Panc1 (cell line): ENCODE measurements at regions not wholly inside any gene's neighbourhood (a gene's known extent, or its start where the extent isn't known, plus 50 kb on each side); places are given as distances from the start of the nearest gene placed in this dataset.

ENCODE experiments used
- ATAC-seq: fragments of 200-7000 bp; cut with Tn5 transposase; 2 replicates; pipeline ENCODE4 v1.9.1; 2020; ENCODE audit warnings: mild to moderate bottlenecking, moderate library complexity
- BruUV-seq: library from RNA; stranded (reverse); fragments of 400-500 nt; replicated peaks from 2 replicates; lab custom pipeline; 2021; lab: Mats Ljungman, UMichigan
- CTCF ChIA-PET: fragments of 300-600 bp; sonication (Branson Sonifier 250); formaldehyde crosslinking; loops from one replicate; lab custom pipeline; 2022; ENCODE audit warnings: antibody characterized with exemption; lab: Charles Lee
- POLR2A ChIA-PET: fragments of 300-600 bp; sonication (Branson Sonifier 250); formaldehyde crosslinking; loops from one replicate; lab custom pipeline; 2022; ENCODE audit warnings: antibody characterized with exemption; lab: Charles Lee
- DNase-seq: peaks from one replicate; pipeline ENCODE4 v3.0.0-alpha.2; 2010; ENCODE audit warnings: low read depth, low spot score
- H3K27ac ChIP-seq: 2 replicates; pipeline ENCODE4 v1.5.1; 2011; ENCODE audit warnings: mild to moderate bottlenecking, low read length, inconsistent platforms
- H3K27me3 ChIP-seq: fragments of 200-500 bp; sonication (Bioruptor generic); 2 replicates; pipeline ENCODE4 v1.6.0; 2014; ENCODE audit warnings: low read length, inconsistent platforms; ENCODE audit not compliant: control insufficient read depth, insufficient read depth
- H3K36me3 ChIP-seq: fragments of 200-500 bp; sonication (Bioruptor generic); 2 replicates; pipeline ENCODE4 v1.5.1; 2014; ENCODE audit warnings: inconsistent platforms, mild to moderate bottlenecking, low read length, moderate library complexity; ENCODE audit not compliant: control insufficient read depth, insufficient read depth
- H3K4me1 ChIP-seq: 2 replicates; pipeline ENCODE4 v1.5.1; 2011; ENCODE audit warnings: inconsistent platforms, mild to moderate bottlenecking, low read length, moderate library complexity; ENCODE audit not compliant: control insufficient read depth, insufficient read depth
- H3K4me3 ChIP-seq, 2 experiments: 2 replicates each; pipeline ENCODE4 v1.5.1; 2011 to 2012; ENCODE audit warnings: low read depth in 2 of 2, low read length in 2 of 2, mild to moderate bottlenecking in 2 of 2, inconsistent platforms in 1 of 2, moderate library complexity in 1 of 2
- H3K9me3 ChIP-seq: fragments of 200-500 bp; sonication (Bioruptor generic); 2 replicates; pipeline ENCODE4 v1.5.1; 2014; ENCODE audit warnings: low read depth, mild to moderate bottlenecking, inconsistent platforms, low read length, moderate library complexity; ENCODE audit not compliant: control insufficient read depth, insufficient read depth
- CTCF ChIP-seq: fragments of 450-650 bp; IDR thresholded peaks from 2 replicates; pipeline ENCODE4 v1.5.1; 2017; ENCODE audit warnings: mild to moderate bottlenecking
- POLR2AphosphoS5 ChIP-seq: IDR thresholded peaks from 2 replicates; pipeline ENCODE4 v1.6.1; 2012; ENCODE audit warnings: mild to moderate bottlenecking, low read depth, low read length, moderate library complexity
- SIN3A ChIP-seq: IDR thresholded peaks from 2 replicates; pipeline ENCODE4 v1.6.1; 2012; ENCODE audit warnings: low read depth, mild to moderate bottlenecking, low read length, moderate library complexity, borderline replicate concordance; ENCODE audit not compliant: insufficient read depth
- TCF7L2 ChIP-seq: IDR thresholded peaks from 2 replicates; pipeline ENCODE4 v1.6.1; 2011; ENCODE audit warnings: mild to moderate bottlenecking, low read depth, low read length, inconsistent platforms
- in situ Hi-C: cut with HindIII; loops from 2 replicates; pipeline ENCODE4 v1.10.0; 2016; ENCODE audit warnings: low sequenced_read_pairs, low pct_unique_long_range_greater_than_20kb
- intact Hi-C: fragments of 100-400 bp; cut with micrococcal nuclease; formaldehyde crosslinking; loops from one replicate; pipeline ENCODE4 v1.10.0; 2022; ENCODE audit not compliant: unreplicated experiment
- TF ChIP-seq, protein P1 (sequence below), 2 experiments: IDR thresholded peaks; 2 replicates each; pipeline ENCODE4 v1.6.1; 2011 to 2012; ENCODE audit warnings: low read depth in 2 of 2, control low read depth in 1 of 2, low read length in 1 of 2, mild to moderate bottlenecking in 1 of 2, moderate library complexity in 1 of 2; ENCODE audit not compliant: insufficient read depth in 1 of 2

DNA sequence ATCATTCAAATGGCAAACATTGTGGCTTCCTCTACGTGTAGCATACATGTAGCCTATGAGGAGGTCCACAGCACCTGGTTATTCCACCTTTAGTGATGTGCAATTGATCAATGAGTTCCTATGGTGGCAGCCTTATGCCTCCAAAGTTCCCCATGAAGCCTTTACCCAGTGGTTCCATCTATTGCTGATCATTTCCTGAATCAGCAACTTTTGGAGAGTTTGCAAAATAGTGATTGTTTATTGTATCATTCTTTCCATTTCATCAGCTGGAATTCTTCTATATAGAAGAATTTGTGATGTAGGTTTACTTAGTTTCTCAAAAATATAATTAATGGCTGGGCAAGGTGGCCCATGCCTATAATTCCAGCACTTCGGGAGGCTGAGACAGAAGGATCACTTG, 380.2 kb upstream of the MKI67 start:
- H3K27ac ChIP-seq = no peak overlapping the region
- in situ Hi-C loops = no loop called here
- CTCF ChIA-PET = no interaction called here

DNA sequence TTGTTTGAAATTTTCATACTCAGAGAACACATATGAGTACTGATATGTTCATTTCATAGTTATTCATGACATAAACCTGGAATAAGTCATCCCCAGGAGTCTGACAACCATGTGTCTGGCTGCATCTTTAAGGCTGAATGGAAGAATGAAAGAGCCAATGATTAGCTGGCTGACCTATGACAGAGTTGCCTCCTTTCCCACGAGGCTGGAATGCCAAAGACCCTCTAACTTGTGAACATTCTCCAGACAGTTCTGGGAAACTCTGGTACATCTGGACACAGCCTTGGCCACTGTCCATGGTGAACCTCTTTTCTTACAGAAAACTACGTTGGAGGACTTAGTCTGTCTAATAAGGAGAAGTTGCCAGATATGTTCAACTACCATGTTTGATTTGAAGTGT, 380.8 kb upstream of the MKI67 start:
- intact Hi-C loops = no loop called here
- H3K27ac ChIP-seq = no peak overlapping the region
- peaks cover 6% of the 10 kb centered on the region; the same call in 1 of the 2 replicates for H3K27me3 ChIP-seq
- ATAC-seq (no peak), DNase-seq (no peak)
- no TSS peak for BruUV-seq
- no peaks in the 10 kb centered on the region for H3K9me3 ChIP-seq
- no peaks in the 10 kb centered on the region for H3K36me3 ChIP-seq
- H3K4me1 ChIP-seq = no peaks in the 10 kb centered on the region
- TF ChIP-seq SIN3A = no peak
- TF ChIP-seq POLR2AphosphoS5 = no peak
- no peak for TF ChIP-seq CTCF
- no peak for TF ChIP-seq TCF7L2
- TF ChIP-seq, protein P1, sequence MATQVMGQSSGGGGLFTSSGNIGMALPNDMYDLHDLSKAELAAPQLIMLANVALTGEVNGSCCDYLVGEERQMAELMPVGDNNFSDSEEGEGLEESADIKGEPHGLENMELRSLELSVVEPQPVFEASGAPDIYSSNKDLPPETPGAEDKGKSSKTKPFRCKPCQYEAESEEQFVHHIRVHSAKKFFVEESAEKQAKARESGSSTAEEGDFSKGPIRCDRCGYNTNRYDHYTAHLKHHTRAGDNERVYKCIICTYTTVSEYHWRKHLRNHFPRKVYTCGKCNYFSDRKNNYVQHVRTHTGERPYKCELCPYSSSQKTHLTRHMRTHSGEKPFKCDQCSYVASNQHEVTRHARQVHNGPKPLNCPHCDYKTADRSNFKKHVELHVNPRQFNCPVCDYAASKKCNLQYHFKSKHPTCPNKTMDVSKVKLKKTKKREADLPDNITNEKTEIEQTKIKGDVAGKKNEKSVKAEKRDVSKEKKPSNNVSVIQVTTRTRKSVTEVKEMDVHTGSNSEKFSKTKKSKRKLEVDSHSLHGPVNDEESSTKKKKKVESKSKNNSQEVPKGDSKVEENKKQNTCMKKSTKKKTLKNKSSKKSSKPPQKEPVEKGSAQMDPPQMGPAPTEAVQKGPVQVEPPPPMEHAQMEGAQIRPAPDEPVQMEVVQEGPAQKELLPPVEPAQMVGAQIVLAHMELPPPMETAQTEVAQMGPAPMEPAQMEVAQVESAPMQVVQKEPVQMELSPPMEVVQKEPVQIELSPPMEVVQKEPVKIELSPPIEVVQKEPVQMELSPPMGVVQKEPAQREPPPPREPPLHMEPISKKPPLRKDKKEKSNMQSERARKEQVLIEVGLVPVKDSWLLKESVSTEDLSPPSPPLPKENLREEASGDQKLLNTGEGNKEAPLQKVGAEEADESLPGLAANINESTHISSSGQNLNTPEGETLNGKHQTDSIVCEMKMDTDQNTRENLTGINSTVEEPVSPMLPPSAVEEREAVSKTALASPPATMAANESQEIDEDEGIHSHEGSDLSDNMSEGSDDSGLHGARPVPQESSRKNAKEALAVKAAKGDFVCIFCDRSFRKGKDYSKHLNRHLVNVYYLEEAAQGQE (IDR thresholded peaks at IDR 0.05; ENCODE audit: insufficient read depth in 1 of 2, low read depth in 2 of 2, low read length in 1 of 2) = no peak
- no peak overlapping the region for H3K4me3 ChIP-seq
- in situ Hi-C loops = no loop called here
- ChIA-PET CTCF (no interaction called here), POLR2A (no interaction called here)

More for the DNA sequence above, 380.2 kb upstream of the MKI67 start:
- intact Hi-C loops = no loop called here
- no peak for TF ChIP-seq SIN3A
- H3K36me3 ChIP-seq = no peaks in the 10 kb centered on the region
- DNase-seq (no peak), ATAC-seq (no peak)
- H3K27me3 ChIP-seq = peaks cover 6% of the 10 kb centered on the region; the same call in 1 of the 2 replicates
- no peaks in the 10 kb centered on the region for H3K9me3 ChIP-seq
- no peaks in the 10 kb centered on the region for H3K4me1 ChIP-seq
- H3K4me3 ChIP-seq = no peak overlapping the region
- no TSS peak for BruUV-seq
- POLR2A ChIA-PET = no interaction called here

- H3K27ac ChIP-seq = no peak overlapping the region
- no peaks in the 10 kb centered on the region for H3K36me3 ChIP-seq
- no peak for DNase-seq
- TF ChIP-seq SIN3A = no peak
- no peak for TF ChIP-seq CTCF
- TF ChIP-seq, protein P1 (IDR thresholded peaks at IDR 0.05; ENCODE audit: insufficient read depth in 1 of 2, low read depth in 2 of 2, low read length in 1 of 2) = no peak
- BruUV-seq = no TSS peak
- no peak overlapping the region for H3K4me3 ChIP-seq
- ChIA-PET CTCF (no interaction called here), POLR2A (no interaction called here)
- H3K9me3 ChIP-seq = no peaks in the 10 kb centered on the region
- in situ Hi-C loops = no loop called here
- no peak for ATAC-seq
- no peaks in the 10 kb centered on the region for H3K4me1 ChIP-seq
- intact Hi-C loops = no loop called here
- peaks cover 8% of the 10 kb centered on the region; the same call in 1 of the 2 replicates for H3K27me3 ChIP-seq
Observed at GRCh38 chr10:128511284-128511683, 385.1 kb upstream of the MKI67 start.
